PFSK-1 (cell line): ENCODE measurements at regions not wholly inside any gene's neighbourhood (a gene's known extent, or its start where the extent isn't known, plus 50 kb on each side); places are given as distances from the start of the nearest gene placed in this dataset.

Source experiments
- FOXP2 ChIP-seq: optimal IDR thresholded peaks from 2 replicates; pipeline ENCODE3; 2011; ENCODE audit warnings: borderline replicate concordance, control low read depth, inconsistent platforms; ENCODE audit not compliant: insufficient read depth; ENCODE audit errors: extremely low read length, extremely low read depth
- POLR2AphosphoS5 ChIP-seq: IDR thresholded peaks from 2 replicates; pipeline ENCODE4 v1.6.1; 2012; ENCODE audit warnings: low read depth, mild to moderate bottlenecking, control low read depth, low read length, moderate library complexity
- SIN3A ChIP-seq: IDR thresholded peaks from 2 replicates; pipeline ENCODE4 v1.6.1; 2012; ENCODE audit warnings: mild to moderate bottlenecking, low read length, moderate library complexity, borderline replicate concordance; ENCODE audit not compliant: insufficient read depth
- TAF1 ChIP-seq: IDR thresholded peaks from 2 replicates; pipeline ENCODE4 v1.6.1; 2012; ENCODE audit warnings: low read length, control low read depth, borderline replicate concordance; ENCODE audit not compliant: insufficient read depth
- TF ChIP-seq, protein P1 (sequence below), 2 experiments: IDR thresholded peaks; 2 replicates each; pipeline versions ENCODE4 v1.6.1 to v1.8.0; 2011 to 2012; ENCODE audit warnings: low read depth in 2 of 2, low read length in 2 of 2, control low read depth in 1 of 2, inconsistent platforms in 1 of 2, mild to moderate bottlenecking in 1 of 2, moderate library complexity in 1 of 2; ENCODE audit not compliant: insufficient read depth in 1 of 2

DNA sequence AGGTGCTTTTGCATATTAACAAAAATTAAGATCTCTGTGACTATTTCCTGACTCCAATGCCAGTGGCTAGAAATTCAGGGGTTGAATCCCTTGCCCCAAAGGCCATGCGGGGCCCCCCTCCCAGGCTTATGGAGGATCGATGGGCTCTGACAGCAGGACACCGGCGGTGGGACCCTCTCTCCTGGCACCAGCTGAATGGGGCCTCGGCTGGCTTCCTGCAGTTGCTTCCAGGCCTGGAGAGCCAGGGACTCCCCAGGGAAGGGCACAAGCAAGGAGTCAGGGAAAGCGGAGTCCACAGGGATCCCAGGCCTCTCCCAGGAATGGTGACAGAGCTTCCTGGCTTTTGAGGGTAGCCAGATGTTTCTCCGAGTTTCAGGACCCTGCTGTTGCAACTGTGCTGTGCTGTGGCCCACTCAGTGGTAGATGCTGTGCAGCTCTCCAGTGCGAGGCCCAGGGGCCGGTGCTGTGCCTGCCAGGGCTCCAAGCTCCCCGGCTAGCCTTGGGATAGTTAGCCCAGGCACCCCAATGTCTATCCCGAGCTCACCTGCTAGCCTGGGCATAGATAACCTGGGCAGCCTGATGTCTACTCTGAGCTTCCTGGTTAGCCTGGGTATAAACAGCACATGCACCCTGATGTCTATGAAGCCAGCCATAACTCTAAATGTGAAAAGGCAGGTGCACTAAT, 372.6 kb downstream of the SHANK2 start:
- TF ChIP-seq TAF1 (no peak), FOXP2 (no peak), POLR2AphosphoS5 (no peak), SIN3A (no peak)
- TF ChIP-seq, protein P1, sequence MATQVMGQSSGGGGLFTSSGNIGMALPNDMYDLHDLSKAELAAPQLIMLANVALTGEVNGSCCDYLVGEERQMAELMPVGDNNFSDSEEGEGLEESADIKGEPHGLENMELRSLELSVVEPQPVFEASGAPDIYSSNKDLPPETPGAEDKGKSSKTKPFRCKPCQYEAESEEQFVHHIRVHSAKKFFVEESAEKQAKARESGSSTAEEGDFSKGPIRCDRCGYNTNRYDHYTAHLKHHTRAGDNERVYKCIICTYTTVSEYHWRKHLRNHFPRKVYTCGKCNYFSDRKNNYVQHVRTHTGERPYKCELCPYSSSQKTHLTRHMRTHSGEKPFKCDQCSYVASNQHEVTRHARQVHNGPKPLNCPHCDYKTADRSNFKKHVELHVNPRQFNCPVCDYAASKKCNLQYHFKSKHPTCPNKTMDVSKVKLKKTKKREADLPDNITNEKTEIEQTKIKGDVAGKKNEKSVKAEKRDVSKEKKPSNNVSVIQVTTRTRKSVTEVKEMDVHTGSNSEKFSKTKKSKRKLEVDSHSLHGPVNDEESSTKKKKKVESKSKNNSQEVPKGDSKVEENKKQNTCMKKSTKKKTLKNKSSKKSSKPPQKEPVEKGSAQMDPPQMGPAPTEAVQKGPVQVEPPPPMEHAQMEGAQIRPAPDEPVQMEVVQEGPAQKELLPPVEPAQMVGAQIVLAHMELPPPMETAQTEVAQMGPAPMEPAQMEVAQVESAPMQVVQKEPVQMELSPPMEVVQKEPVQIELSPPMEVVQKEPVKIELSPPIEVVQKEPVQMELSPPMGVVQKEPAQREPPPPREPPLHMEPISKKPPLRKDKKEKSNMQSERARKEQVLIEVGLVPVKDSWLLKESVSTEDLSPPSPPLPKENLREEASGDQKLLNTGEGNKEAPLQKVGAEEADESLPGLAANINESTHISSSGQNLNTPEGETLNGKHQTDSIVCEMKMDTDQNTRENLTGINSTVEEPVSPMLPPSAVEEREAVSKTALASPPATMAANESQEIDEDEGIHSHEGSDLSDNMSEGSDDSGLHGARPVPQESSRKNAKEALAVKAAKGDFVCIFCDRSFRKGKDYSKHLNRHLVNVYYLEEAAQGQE (IDR thresholded peaks at IDR 0.05; ENCODE audit: insufficient read depth in 1 of 2, low read depth in 2 of 2, low read length in 2 of 2), result no peak

DNA sequence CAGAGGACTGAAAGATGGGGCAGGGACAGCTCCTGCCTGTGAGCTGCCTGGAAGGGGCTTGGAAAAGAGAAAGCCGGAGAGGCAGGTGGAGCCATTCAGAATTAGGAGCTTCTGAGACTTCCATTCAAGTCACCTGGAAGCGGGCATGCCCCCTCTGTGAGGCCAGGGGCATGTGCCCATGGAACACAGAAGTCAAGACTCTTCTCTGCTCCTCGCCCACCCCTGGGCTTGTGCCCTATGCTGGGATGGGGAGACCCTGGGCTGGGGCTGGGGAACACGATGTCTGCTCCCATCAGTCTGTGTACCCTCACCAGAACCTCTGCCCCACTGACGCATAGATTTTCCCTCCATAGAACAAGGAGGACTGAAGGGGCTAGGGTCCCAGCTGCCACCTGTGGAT, 372.0 kb downstream of the SHANK2 start:
- TF ChIP-seq FOXP2 (no peak), TAF1 (no peak), SIN3A (no peak), POLR2AphosphoS5 (no peak)
- TF ChIP-seq, protein P1 (IDR thresholded peaks at IDR 0.05; ENCODE audit: insufficient read depth in 1 of 2, low read depth in 2 of 2, low read length in 2 of 2), result no peak

DNA sequence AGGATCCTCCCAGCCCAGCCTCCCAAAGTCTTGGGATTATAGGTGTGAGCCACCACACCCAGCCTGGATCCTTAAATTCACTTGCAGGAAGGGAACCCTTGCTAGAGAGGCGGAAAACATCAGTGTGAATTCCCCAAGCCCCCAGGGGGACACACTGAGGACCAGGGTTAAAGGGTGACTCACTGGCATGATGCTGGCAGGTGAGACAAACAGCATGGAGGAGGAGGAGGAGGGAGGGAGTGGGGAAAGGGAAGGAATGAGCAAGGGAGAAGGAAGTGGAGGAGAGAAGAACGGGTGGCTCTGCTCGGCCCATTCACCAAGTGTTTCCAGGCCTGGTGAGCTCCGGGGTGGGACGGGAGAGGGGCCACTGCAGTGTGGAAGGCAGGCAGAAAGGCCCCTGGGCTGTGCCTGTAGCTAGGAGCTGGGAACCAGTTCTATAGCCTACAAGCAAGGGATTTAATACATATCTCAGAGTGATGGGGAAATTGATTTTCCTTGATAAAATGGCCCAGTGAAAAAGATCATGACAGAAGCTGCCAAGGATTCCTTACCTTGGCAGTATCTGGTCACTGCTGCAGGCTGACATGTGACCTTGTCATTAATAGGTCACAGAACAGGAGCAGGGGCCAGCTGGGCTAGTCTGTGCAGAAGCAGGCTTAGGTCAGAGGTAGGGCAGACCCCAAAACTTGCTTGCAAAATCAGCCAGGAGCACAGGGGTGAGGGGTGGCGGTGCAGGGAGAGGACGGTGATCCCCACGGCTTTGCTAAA, 370.2 kb downstream of the SHANK2 start:
- TF ChIP-seq TAF1 (no peak), POLR2AphosphoS5 (no peak), SIN3A (no peak), FOXP2 (no peak)
- TF ChIP-seq, protein P1 (IDR thresholded peaks at IDR 0.05; ENCODE audit: insufficient read depth in 1 of 2, low read depth in 2 of 2, low read length in 2 of 2), result no peak

DNA sequence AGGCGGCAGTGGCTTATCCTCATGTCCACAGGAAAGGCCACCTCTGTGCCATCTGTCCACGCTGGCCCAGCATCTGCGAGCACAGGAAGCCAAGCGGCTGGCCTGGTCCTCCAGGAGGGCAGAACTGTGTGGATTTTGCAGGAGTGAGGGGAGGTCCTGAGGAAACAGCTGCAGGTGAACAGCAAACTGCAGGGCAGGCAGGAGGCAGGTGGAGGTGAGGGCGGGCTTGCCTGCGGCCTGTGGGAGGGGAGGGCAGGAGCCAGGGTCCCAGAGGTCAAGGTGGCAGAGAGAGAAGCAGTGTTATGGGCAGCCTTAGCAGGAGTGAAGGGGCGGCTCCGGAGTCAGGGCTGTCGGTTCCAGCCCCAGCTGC, 369.7 kb downstream of the SHANK2 start:
- no peak for TF ChIP-seq POLR2AphosphoS5
- TF ChIP-seq, protein P1 (IDR thresholded peaks at IDR 0.05; ENCODE audit: insufficient read depth in 1 of 2, low read depth in 2 of 2, low read length in 2 of 2), result no peak
- TF ChIP-seq TAF1, result no peak
- no peak for TF ChIP-seq FOXP2
- no peak for TF ChIP-seq SIN3A

DNA sequence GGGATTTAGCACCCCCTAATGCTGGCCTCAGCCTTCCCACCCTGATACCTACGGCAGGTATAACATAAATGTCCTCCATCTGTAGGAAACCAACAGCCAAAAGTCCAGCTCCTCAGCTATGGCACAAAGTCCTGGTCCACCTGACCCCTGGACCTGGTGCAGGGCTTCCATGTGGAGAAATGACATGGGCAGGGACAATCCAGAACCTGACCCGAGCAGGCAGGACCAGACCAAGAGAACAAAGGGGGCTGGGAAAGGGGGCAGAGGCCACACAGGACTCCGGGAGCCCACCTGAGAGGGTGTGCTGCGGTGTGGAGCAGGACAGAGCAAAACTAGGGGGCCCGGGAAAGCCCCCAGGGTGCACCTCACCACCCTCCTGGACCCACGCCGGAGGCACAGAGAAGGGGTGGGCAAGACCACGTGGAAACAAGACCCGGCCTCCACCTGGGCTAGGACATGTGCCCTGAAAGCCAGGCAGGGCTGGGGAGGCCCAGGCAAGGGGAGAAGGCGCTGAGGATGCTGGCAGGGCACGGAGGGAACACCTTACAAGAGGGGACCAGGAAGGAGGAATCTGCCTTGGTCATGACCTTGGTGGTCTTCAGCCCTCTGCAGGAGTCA, 368.9 kb downstream of the SHANK2 start:
- TF ChIP-seq, protein P1 (IDR thresholded peaks at IDR 0.05; ENCODE audit: insufficient read depth in 1 of 2, low read depth in 2 of 2, low read length in 2 of 2), result no peak
- TF ChIP-seq POLR2AphosphoS5 (no peak), FOXP2 (no peak), TAF1 (no peak), SIN3A (no peak)
